ENCODE measurements at regions not wholly inside any gene's neighbourhood (a gene's known extent, or its start where the extent isn't known, plus 50 kb on each side); places are given as distances from the start of the nearest gene placed in this dataset.

DNA sequence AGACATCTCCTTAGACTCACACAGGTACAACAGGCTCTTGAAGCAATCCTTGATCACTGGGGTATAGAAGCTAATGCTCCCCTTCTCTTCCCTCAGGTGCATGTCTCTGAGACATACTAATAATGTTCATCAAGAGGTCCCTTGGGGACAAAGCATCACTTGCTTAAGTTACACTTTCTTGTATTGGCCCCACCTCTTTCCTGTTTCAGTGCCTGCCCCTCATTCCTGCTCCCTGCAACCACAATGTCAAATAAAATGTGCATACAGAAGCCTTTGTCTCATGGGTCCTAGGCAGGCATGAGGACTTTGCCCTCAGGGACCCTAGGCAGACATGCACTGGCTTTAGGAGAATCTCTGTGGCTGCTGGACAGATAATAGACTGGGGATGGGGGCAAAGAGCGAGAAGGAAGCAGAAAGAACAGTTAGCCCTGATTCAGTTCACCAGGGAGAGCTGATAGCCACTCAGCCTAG lies 175.0 kb upstream of the NPY start:
- TF ChIP-seq, protein P1, sequence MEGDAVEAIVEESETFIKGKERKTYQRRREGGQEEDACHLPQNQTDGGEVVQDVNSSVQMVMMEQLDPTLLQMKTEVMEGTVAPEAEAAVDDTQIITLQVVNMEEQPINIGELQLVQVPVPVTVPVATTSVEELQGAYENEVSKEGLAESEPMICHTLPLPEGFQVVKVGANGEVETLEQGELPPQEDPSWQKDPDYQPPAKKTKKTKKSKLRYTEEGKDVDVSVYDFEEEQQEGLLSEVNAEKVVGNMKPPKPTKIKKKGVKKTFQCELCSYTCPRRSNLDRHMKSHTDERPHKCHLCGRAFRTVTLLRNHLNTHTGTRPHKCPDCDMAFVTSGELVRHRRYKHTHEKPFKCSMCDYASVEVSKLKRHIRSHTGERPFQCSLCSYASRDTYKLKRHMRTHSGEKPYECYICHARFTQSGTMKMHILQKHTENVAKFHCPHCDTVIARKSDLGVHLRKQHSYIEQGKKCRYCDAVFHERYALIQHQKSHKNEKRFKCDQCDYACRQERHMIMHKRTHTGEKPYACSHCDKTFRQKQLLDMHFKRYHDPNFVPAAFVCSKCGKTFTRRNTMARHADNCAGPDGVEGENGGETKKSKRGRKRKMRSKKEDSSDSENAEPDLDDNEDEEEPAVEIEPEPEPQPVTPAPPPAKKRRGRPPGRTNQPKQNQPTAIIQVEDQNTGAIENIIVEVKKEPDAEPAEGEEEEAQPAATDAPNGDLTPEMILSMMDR (IDR thresholded peaks at IDR 0.05): no peak
- TF ChIP-seq POLR2A (IDR thresholded peaks at IDR 0.05) (no peak), POLR2AphosphoS5 (IDR thresholded peaks at IDR 0.05) (no peak)
